GM19395 (cell line): ENCODE measurements at regions not wholly inside any gene's neighbourhood (a gene's known extent, or its start where the extent isn't known, plus 50 kb on each side); places are given as distances from the start of the nearest gene placed in this dataset.
"Not testable (repeated sequence)": the region's sequence is repeated elsewhere in the genome, so short reads cannot be mapped to it uniquely, and the experiment has no call there.

ENCODE experiments used
- ATAC-seq: cut with Tn5 transposase; IDR thresholded peaks from one replicate; pipeline ENCODE4 v1.9.1; 2021; ENCODE audit warnings: mild to moderate bottlenecking, moderate library complexity; ENCODE audit not compliant: unreplicated experiment

DNA sequence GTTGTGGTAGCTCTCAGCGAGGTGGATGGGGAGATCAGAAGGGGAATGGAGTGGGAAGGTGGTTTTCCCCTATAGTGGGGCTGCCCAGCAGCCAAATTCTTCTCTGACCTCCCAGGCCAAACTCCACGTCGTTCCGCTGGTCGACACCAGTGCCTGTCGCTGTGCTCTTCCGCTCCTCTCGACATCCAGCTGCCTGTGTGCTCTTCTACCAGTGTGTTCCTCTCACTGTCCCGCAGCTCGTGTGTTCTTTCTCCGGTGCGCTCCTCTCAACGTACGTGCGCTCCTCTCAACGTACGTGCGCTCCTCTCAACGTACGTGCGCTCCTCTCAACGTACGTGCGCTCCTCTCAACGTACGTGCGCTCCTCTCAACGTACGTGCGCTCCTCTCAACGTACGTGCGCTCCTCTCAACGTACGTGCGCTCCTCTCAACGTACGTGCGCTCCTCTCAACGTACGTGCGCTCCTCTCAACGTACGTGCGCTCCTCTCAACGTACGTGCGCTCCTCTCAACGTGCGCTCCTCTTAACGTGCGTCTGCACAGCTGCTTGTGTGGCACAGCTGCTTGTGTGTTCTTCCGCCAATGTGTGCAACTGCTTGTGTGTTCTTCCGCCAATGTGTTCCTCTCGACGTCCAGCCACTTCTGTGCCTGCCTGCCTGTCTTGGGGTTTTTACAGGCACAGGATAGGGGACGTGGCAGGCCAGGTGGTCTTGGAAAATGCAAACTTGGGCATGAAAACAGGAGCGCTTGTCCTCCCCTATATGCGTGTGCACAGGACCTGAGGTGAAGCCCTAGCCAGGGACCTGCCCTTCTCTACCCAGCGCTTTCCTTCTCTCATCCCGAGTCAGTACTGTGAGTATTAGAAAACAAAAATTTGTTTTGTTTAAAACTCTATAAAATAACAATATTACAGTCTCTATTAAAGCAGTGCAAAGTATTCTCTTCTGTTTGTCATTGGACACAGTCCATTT, 991.1 kb downstream of the GBE1 start:
- ATAC-seq = no peak

DNA sequence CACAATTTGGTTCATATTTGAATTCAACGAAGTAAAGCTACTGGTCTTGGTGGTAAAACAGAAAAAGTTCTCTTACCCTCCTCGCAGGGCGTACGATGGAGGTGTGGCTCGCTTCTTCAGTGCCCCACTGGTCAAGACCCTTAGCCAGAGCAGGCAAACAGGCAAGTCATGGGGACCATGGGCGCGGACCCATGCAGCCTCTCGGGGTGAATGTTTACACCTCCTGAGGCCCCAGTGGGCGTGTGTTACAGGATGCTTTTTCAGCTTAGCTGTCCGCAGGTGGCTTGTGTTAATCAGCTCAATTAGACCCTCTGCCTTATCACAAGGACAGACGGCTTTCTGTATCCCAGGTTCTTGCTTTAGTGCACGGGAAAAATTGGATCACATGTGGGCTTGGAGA, 991.8 kb downstream of the GBE1 start:
- ATAC-seq = no peak

DNA sequence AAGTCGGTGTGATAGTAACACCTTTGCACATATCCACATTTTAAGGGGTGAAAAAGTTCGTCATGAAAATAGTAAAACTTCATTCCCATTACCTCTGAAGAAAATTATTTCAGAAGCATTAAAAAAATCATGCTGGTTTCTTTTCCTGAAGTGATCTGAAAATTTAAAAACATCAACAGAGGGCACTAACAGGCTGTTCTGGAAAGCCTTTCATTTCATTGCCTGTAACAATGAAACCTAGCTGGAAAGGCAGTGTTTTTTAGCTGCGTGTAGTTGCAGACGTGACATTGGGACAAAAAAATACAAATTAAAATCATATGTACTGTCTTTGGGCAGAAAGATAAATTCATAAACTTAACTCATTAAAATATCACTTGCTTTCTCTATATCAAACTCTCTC, 993.8 kb downstream of the GBE1 start:
- no peak for ATAC-seq

DNA sequence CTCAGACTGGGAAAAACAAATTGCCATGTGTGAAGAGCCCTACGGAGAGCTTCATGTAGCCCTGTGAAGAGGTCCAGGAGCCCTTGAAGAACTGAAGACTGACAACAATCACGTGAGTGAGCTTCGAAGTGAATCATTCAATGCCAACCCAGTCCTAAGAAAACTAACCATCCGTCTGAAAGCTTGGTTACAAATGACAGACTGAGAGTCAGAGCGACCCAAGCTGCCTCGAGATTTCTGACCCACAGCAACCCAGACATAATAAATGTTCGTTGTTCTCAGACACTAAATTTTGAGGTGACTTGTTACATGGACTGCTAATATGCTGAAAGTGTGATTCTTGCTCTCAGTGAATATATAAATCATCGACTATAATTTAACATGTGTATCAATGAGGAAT, 987.2 kb upstream of the ROBO1 start:
- no peak for ATAC-seq

DNA sequence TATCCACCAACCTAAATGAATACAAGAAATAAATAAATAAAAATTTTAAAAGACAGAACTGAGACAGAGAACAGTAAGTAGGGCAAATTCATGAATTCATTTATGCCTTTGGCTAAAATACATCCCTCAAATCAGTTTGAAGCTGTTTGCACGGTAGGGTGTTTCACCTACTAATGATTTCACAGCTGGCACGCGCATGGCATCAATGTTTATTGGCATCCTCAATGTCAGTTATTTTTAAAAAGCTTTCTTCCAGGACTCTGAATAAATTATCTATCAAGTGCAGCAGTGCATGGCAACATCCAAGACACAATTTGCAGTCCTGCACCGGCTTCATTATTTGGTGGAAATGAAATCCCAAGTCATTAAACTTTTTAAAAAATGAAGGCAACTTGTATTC, 985.2 kb upstream of the ROBO1 start:
- no peak for ATAC-seq

DNA sequence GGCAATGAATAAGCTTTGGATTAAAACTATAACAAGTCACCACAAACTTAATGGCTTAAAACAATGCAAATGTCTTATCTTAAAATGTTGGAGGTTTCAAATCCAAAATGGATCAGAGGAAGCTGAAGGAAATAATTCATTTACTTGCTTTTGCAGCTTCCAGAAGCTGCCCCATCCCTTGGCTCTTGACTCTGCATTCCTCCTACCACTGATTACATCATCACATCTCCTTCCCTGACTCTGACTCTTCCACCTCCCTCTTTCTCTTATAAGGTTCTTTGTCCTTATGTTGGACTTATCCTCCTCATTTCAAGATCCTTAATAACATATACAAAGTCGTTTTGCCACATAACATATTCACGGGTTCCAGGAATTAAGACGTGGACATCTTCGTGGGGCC, 982.8 kb upstream of the ROBO1 start:
- no peak for ATAC-seq

DNA sequence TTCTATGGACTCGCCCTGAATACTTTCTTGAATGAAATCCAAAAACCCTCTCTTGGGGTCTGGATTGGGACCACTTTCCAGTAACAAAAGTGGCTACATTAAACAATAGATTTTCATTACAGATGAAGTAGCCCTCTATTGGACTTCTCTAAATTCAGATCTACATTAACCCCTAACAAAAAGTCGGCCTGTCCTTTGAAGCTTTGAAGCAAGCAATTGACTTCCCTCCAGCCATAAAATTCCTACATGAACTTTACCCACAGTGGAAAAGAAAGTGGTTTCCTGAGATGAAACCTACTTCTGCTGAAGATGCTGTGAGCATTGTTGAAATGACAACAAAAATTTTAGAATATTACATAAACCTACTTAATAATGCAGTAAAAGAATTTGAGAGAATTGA, 967.1 kb upstream of the ROBO1 start:
- no peak for ATAC-seq

DNA sequence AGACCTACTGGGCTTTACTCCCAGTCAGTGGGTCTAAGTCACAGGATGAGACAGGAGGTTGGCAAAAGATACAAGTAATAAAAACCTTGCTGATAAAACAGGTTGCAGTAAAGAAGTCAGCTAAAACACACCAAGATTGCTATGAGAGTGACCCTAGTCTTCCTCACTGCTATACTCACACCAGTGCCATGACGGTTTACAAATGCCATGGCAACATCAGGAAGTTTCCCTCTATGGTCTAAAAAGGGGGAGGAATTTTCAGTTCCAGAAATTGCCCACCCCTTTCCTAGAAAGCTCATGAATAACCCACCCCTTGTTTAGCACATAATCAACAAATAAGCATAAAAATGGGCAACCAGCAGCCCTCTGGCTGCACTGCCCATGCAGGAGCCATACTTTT, 966.7 kb upstream of the ROBO1 start:
- no peak for ATAC-seq

DNA sequence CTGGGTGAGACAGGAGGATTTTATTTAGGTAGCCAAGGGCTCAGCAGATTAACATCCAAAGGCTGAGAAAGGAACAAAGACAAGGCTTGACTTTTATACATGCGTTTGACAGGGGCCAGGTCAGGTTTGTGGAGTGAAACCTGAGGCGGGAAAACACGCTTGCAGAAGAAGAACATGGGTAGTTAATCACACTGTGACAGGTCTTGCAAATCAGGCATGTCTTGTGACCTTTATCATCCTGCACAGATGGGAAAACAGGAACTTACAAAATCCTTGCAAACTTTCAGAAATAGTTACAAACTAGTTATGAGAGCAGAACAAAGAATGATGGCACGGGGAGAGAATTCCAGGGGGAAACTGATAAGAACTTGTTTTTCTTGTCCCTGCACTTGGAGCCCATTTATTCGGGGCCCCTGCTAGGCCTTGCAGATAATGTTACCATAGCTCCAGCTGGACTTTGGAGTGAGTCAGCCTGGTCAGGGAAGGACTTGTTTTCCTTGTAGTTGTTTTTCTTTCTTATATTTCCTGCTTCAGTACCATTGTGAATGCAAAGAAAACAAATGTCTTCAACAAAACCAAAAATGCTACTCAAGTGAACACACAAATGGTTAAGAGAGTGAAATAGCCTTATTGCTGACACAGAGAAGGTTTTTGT, 965.9 kb upstream of the ROBO1 start:
- no peak for ATAC-seq

DNA sequence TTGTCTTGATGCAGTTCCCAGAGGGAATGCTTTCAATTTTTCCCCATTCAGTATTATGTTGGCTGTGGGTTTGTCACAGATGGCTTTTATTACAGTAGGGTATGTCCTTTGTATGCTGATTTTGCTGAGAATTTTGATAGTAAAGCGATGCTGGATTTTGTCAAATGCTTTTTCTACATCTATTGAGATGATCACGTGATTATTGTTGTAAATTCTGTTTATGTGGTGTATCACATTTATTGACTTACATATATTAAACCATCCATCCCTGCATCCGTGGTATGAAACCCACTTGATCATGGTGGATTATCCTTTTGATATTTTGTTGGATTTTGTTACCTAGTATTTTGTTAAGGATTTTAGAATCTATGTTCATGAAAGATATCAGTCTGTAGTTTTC, 959.8 kb upstream of the ROBO1 start:
- ATAC-seq = not testable (repeated sequence)

DNA sequence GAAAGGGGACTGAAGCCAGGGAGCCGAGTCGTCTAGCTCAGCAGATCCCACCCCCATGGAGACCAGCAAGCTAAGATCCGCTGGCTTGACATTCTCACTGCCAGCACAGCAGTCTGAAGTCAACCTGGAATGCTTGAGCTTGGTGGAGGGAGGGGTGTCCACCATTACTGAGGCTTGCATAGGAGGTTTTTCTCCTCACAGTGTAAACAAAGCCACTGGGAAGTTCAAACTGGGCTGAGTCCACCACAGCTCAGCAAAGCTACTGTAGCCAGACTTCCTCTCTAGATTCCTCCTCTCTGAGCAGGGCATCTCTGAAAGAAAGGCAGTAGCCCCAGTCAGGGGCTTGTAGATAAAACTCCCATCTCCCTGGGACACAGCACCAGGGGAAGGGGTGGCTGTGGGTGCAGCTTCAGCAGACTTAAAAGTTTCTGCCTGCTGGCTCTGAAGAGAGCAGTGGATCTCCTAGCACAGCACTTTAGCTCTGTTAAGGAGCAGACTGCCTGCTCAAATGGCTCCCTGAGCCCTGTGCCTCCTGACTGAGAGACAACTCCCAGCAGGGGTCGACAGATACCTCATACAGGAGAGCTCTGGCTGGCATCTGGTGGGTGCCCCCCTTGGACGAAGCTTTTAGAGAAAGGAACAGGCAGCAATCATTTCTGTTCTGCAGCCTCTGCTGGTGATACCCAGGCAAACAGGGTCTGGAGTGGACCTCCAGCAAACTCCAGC, 942.0 kb upstream of the ROBO1 start:
- not testable (repeated sequence) for ATAC-seq

DNA sequence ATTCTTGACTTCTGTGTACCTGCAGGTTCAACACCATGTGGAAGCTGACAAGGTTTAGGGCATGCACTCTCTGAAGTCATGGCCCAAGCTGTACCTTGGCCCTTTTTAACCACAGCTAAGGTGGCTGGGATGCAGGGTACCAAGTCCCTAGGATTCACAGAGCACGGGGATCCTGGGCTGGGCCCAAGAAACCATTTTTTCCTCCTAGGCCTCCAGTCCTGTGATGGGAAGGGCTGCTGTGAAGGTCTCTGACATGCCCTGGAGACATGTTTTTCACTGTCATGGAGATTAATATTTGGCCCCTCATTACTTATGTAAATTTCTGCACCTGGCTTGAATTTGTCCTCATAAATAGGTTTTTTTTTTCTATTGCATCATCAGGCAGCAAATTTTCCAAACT, 937.5 kb upstream of the ROBO1 start:
- no peak for ATAC-seq

DNA sequence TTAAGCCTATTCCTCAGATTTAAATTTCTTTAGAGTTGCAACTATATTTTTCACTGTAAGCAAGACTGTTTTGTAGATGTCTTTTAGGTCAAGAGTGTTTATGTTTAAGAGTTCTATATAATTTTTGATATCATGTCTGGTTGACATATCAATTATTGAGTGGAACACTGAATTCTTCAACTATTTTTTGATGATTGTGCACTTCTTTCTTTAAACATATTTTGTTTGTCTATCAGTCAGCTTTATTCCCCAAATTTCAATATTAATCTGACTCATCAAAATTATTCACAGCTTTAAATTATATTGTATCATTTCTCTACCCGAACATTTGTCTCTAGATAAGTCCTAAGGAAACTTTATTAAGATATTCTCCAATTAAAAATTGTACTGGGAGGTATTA, 933.6 kb upstream of the ROBO1 start:
- ATAC-seq = no peak

DNA sequence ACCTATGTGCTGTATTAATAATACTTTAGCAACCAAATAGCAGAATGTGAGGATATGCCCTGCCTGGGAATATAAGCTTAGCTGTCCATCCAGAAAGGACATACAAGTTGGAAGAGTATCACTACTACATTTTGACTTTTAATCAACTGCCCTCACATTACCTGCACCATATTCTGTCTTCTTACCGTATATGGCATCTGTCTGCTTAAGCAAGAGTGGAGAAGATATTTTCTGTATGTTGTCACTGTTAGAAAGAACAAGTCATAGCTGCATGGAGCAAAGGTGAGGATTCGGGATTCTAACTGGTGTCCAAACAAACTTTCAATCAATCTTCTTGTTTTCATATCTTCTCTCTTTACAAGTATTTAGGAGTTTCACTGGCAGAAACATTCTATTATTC, 929.5 kb upstream of the ROBO1 start:
- no peak for ATAC-seq

DNA sequence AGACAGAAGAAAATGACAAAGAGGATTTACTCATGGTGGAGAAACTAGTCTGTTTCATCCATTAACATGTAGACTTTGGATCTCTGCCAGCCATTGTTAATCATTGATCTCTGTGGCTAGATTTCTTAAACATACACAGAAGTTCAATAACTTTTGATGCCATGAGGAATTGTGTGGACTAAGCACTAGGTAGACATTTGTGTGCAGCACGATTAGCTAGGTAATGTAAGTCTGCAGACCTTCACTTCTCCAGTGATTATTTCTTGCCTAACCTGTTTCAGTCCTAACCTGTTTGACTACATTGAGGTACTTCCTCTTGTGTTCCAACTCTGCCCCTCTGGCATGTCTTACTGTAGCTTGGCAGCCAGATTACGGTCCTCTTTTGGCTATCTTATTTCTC, 928.5 kb upstream of the ROBO1 start:
- ATAC-seq = no peak

DNA sequence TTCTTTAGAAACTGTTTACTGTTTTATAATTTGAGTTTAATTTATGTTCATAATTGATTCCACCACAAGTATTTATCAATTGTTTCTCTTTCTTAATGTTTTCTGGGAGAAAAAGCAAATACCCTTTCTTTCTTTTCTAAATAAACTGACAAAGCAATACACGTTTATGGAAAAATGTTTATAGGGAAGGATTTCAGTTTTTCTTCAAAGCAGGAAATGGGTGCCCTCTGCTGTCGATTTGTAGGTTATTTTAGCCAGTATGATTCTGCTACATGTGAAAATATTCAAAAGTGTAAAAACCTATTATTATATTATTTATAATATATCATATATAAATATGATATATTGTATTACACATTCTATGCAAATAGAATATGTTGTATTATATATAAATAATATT, 921.0 kb upstream of the ROBO1 start:
- ATAC-seq = no peak

DNA sequence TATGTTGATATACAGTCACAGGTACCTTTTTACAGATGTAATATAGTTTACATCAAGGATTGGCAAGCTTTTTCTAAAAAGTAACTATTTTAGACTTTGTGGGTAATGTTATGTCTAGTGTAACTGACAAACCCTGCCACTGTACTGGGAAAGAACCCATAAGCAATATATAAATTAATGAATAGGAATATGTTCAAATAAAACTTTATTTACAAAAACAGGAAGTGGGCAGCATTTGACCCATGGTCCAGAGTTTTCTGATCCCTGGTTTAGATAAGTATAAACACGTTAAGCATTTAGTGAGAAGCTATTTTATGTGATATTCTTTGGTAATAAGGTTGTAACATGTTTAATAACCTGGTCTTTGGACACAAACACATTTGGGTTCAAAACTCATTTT, 915.2 kb upstream of the ROBO1 start:
- ATAC-seq = no peak

DNA sequence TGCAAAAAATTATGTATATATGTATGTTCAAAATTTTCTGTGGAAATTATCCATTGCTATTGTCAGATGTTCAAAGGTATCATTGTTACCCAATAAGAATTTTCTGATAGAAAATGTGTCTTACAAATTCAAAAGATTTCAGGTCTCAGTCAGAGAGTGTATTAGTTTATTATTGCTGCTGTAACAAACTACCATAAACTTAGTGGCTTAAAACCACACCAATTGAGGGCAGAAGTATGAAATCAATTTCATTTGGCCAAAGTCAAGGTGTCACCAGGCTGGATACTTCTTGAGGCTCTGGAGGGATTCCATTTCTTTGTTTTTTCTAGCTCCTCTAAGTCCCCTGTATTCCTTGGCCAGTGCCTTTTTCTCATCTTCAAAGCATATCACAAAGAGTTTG, 914.4 kb upstream of the ROBO1 start:
- ATAC-seq = no peak

DNA sequence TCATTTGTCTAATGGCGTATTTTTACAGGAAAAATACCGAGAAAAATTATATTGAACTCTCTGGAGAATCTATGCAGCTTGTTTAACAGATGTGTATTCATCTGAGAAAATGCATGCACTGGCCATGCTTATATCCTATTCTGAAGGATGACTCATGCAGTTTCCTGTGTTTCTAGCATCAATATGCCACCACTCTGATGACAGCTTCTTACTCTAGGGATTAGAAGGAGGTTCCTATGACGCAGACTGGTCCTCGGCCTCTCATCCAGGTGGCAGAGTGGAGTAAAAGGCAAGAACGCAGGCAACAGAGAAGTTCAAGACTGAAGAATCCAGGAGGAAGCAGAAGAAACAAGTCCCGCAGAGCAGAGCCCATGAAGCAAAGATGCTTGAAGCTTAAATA, 910.0 kb upstream of the ROBO1 start:
- ATAC-seq = no peak

DNA sequence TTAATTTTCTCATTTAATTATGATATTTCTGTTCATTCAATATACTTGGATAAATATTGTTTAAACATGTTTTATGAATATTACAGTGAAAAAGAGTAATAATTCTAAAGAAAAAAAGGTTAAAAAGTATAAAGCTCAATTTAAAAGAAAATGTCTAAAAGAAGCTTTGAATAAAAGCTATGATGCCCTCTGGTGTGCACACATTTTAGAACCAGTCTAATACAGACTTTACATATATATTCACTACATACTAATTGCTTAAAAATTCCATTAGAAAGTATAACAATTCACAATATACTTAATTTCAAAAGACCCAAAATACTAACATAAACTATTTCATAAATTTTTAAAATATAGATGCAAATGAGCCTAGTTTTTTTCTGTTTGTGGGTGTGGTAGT, 909.1 kb upstream of the ROBO1 start:
- ATAC-seq = no peak

DNA sequence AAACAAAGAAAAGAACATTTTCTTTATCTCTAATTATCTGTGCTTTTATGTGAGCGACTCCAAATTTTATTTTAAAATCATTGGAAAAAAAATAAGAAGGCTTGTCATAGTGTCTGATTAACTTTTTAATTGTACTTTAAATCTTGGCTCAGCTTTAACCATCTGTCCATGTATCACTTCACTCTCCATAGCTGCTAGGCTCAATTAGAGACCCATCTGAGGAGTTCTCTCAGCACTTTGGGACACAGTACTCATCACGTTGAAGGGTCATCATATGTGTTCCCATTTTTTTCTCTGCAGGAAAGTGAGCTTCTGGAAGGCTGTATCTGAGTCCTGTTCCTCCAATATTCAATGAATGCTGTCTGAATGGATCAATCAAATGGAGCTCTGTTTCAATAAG, 908.5 kb upstream of the ROBO1 start:
- ATAC-seq = no peak

DNA sequence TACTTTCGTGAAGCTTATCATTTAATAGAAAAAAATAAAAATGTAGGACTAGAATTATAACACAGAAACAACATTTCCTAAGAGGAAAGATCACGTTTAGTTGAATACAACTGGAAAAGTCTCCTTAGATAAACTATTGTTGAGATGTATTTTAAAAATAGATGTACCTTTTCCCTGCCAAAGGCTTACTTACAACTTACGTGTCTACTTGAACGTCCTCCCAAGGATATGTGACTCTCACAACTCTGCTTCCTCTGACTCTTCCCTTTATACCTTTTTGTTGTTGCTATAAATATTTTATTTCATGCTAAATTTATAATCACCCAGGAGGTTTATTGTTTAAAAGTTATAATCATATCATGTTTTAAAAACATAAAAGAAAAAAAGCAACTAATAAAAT, 908.0 kb upstream of the ROBO1 start:
- ATAC-seq = no peak
